Kidney (tissue), 13 donors: ENCODE measurements at regions not wholly inside any gene's neighbourhood (a gene's known extent, or its start where the extent isn't known, plus 50 kb on each side); places are given as distances from the start of the nearest gene placed in this dataset.

Source experiments
- DNase-seq, 5 donors: peaks; one replicate each; pipeline ENCODE4 v3.0.0-alpha.2; 2013 to 2020
- FAIRE-seq: peaks from 2 replicates; lab custom pipeline; 2012; peaks lifted over from hg19 to GRCh38; lab: Jason Lieb, UNC
- H3K27ac ChIP-seq, 2 donors: one replicate each; pipeline ENCODE4 v1.7.0; 2013; ENCODE audit warnings: low read depth in 2 of 2, low read length in 2 of 2, inconsistent platforms in 1 of 2
- H3K27me3 ChIP-seq: one replicate; pipeline ENCODE4 v1.7.1; 2013; ENCODE audit warnings: low read length, inconsistent platforms; ENCODE audit not compliant: control insufficient read depth, insufficient read depth
- H3K36me3 ChIP-seq, 3 donors: one replicate each; pipeline versions ENCODE4 v1.7.0 to v1.7.1; 2013; ENCODE audit warnings: low read length in 3 of 3, control low read depth in 1 of 3, inconsistent platforms in 1 of 3; ENCODE audit not compliant: insufficient read depth in 3 of 3, control insufficient read depth in 2 of 3
- H3K4me1 ChIP-seq, 3 donors: one replicate each; pipeline versions ENCODE4 v1.7.0 to v1.7.1; 2013; ENCODE audit warnings: low read length in 3 of 3, inconsistent platforms in 1 of 3, low read depth in 1 of 3; ENCODE audit not compliant: control insufficient read depth in 2 of 3, insufficient read depth in 2 of 3
- H3K4me3 ChIP-seq, 3 donors: one replicate each; pipeline versions ENCODE4 v1.7.0 to v1.8.1; 2013; ENCODE audit warnings: low read length in 3 of 3, control low read depth in 1 of 3, inconsistent platforms in 1 of 3
- H3K9ac ChIP-seq, 3 donors: one replicate each; pipeline versions ENCODE4 v1.7.0 to v1.7.1; 2013; ENCODE audit warnings: low read length in 3 of 3, control low read depth in 1 of 3, inconsistent platforms in 1 of 3
- H3K9me3 ChIP-seq, 3 donors: one replicate each; pipeline versions ENCODE4 v1.7.0 to v1.7.1; 2013; ENCODE audit warnings: low read length in 3 of 3, control low read depth in 1 of 3, inconsistent platforms in 1 of 3; ENCODE audit not compliant: control insufficient read depth in 2 of 3, insufficient read depth in 1 of 3
- CTCF ChIP-seq: IDR thresholded peaks from 3 replicates; pipeline ENCODE4 v1.5.1; 2012; ENCODE audit warnings: mild to moderate bottlenecking, moderate library complexity, borderline replicate concordance; ENCODE audit not compliant: insufficient read depth; ENCODE audit errors: extremely low read depth
- intact Hi-C: fragments of 100-400 bp; cut with DNase I; formaldehyde crosslinking; loops from one replicate; pipeline ENCODE4 v1.11.1; 2022
- donor health status: control.
- donor health status: control.
- donor health status: control.
- donor health status: control.
- donor health status: control.
- donor health status: DM: yes; HTN: yes; CAD: no.
- donor health status: Normal renal cell carcinoma (clear cell type).

- Histone ChIP-seq H3K9me3 (no peaks in the 10 kb centered on the region), H3K27ac (no peak overlapping the region), H3K4me3 (no peak overlapping the region), H3K9ac (no peak overlapping the region), H3K36me3 (no peaks in the 10 kb centered on the region), H3K4me1 (peaks cover 0 to 4% (median 0%) of the 10 kb centered on the region in 3 donors), H3K27me3 (no peaks in the 10 kb centered on the region)
- FAIRE-seq (no peak), DNase-seq (no peak)
- intact Hi-C loops, result no loop called here
- TF ChIP-seq CTCF, result no peak
Measured at GRCh38 chr2:47234456-47234855, 58.1 kb upstream of the CALM2 start.

GRCh38 chr2:47232738-47233415 lies 56.6 kb upstream of the CALM2 start:
- Histone ChIP-seq H3K4me1 (peaks cover 0 to 4% (median 0%) of the 10 kb centered on the region in 3 donors), H3K9ac (no peak overlapping the region), H3K27me3 (no peaks in the 10 kb centered on the region), H3K27ac (no peak overlapping the region), H3K4me3 (no peak overlapping the region), H3K9me3 (no peaks in the 10 kb centered on the region), H3K36me3 (no peaks in the 10 kb centered on the region)
- intact Hi-C loops, result no loop called here
- no peak for DNase-seq
- no peak for FAIRE-seq
- TF ChIP-seq CTCF, result no peak

GRCh38 chr2:47230418-47230817 lies 54.1 kb upstream of the CALM2 start:
- no peak for TF ChIP-seq CTCF
- Histone ChIP-seq H3K9me3 (no peaks in the 10 kb centered on the region), H3K27me3 (no peaks in the 10 kb centered on the region), H3K9ac (no peak overlapping the region), H3K36me3 (no peaks in the 10 kb centered on the region), H3K4me1 (peaks cover 0 to 9% (median 8%) of the 10 kb centered on the region in 3 donors), H3K4me3 (no peak overlapping the region), H3K27ac (no peak overlapping the region)
- intact Hi-C loops, result no loop called here
- FAIRE-seq, result no peak
- no peak for DNase-seq
